SHP77 treated with DMSO at 0.1 percent for 48 hours (cell line): ENCODE measurements at regions not wholly inside any gene's neighbourhood (a gene's known extent, or its start where the extent isn't known, plus 50 kb on each side); places are given as distances from the start of the nearest gene placed in this dataset.
"Not testable (repeated sequence)": the region's sequence is repeated elsewhere in the genome, so short reads cannot be mapped to it uniquely, and the experiment has no call there.

ENCODE experiments used
- DNase-seq: peaks from one replicate; lab custom pipeline; 2025; lab: John Stamatoyannopoulos, UW

GRCh38 chr10:18875477-18875876, 173.1 kb upstream of the MALRD1 start:
- no peak for DNase-seq

GRCh38 chr10:18879284-18879683, 169.3 kb upstream of the MALRD1 start:
- no peak for DNase-seq

- no peak for DNase-seq
These were observed 168.1 kb upstream of the MALRD1 start for GRCh38 chr10:18880530-18880929.

GRCh38 chr10:18886102-18886501, 162.5 kb upstream of the MALRD1 start:
- no peak for DNase-seq

- no peak for DNase-seq
These were observed 142.0 kb upstream of the MALRD1 start for GRCh38 chr10:18906636-18907035.

- not testable (repeated sequence) for DNase-seq
These were observed 131.2 kb upstream of the MALRD1 start for GRCh38 chr10:18917431-18917830.

- DNase-seq, result no peak
These were observed 130.1 kb upstream of the MALRD1 start for GRCh38 chr10:18918532-18918931.

GRCh38 chr10:18949391-18949790, 99.2 kb upstream of the MALRD1 start:
- DNase-seq, result no peak

GRCh38 chr10:18951072-18951823, 97.4 kb upstream of the MALRD1 start:
- DNase-seq, result not testable (repeated sequence)

GRCh38 chr10:18955061-18955460, 93.5 kb upstream of the MALRD1 start:
- DNase-seq, result no peak

GRCh38 chr10:18959369-18959768, 89.2 kb upstream of the MALRD1 start:
- DNase-seq, result no peak

- no peak for DNase-seq
These were observed 88.0 kb upstream of the MALRD1 start for GRCh38 chr10:18960466-18961079.

GRCh38 chr10:18968159-18968558, 80.4 kb upstream of the MALRD1 start:
- no peak for DNase-seq

- no peak for DNase-seq
These were observed 71.8 kb upstream of the MALRD1 start for GRCh38 chr10:18976696-18977251.

GRCh38 chr10:18980089-18980629, 68.4 kb upstream of the MALRD1 start:
- no peak for DNase-seq

GRCh38 chr10:18984531-18984930, 64.1 kb upstream of the MALRD1 start:
- no peak for DNase-seq

GRCh38 chr10:18988338-18988737, 60.3 kb upstream of the MALRD1 start:
- no peak for DNase-seq
